ENCODE measurements at regions not wholly inside any gene's neighbourhood (a gene's known extent, or its start where the extent isn't known, plus 50 kb on each side); places are given as distances from the start of the nearest gene placed in this dataset.

- TF ChIP-seq CTCF (IDR thresholded peaks at IDR 0.05) (no peak), POLR2A (IDR thresholded peaks at IDR 0.05) (no peak)
These were observed 105.2 kb upstream of the PRR16 start for GRCh38 chr5:120358949-120359348.
